ENCODE measurements at regions not wholly inside any gene's neighbourhood (a gene's known extent, or its start where the extent isn't known, plus 50 kb on each side); places are given as distances from the start of the nearest gene placed in this dataset.
"Not testable (repeated sequence)": the region's sequence is repeated elsewhere in the genome, so short reads cannot be mapped to it uniquely, and the experiment has no call there.

GRCh38 chr2:91588782-91589223 is 2897.3 kb downstream of the RPIA start:
- not testable (repeated sequence) for H3K9me3 ChIP-seq; H3K36me3 ChIP-seq; H3K27ac ChIP-seq; H3K4me1 ChIP-seq (ENCODE audit: control insufficient read depth in 1 of 2, low read depth in 2 of 2); H3K4me3 ChIP-seq; DNase-seq (ENCODE audit: low spot score); H3K27me3 ChIP-seq (replicated peaks; ENCODE audit: insufficient read depth); ATAC-seq (ENCODE audit: insufficient number of reproducible peaks, low FRiP score, low read depth)

- not testable (repeated sequence) for H3K4me1 ChIP-seq (ENCODE audit: control insufficient read depth in 1 of 2, low read depth in 2 of 2); H3K4me3 ChIP-seq; H3K27me3 ChIP-seq (replicated peaks; ENCODE audit: insufficient read depth); H3K27ac ChIP-seq; H3K36me3 ChIP-seq; H3K9me3 ChIP-seq; DNase-seq (ENCODE audit: low spot score); ATAC-seq (ENCODE audit: insufficient number of reproducible peaks, low FRiP score, low read depth)
These were observed 2898.2 kb downstream of the RPIA start for GRCh38 chr2:91589454-91590328.

- not testable (repeated sequence) for H3K9me3 ChIP-seq; H3K27me3 ChIP-seq (replicated peaks; ENCODE audit: insufficient read depth); DNase-seq (ENCODE audit: low spot score); H3K4me3 ChIP-seq; ATAC-seq (ENCODE audit: insufficient number of reproducible peaks, low FRiP score, low read depth); H3K27ac ChIP-seq; H3K36me3 ChIP-seq; H3K4me1 ChIP-seq (ENCODE audit: control insufficient read depth in 1 of 2, low read depth in 2 of 2)
These were observed 2898.9 kb downstream of the RPIA start for GRCh38 chr2:91590381-91590780.

DNA sequence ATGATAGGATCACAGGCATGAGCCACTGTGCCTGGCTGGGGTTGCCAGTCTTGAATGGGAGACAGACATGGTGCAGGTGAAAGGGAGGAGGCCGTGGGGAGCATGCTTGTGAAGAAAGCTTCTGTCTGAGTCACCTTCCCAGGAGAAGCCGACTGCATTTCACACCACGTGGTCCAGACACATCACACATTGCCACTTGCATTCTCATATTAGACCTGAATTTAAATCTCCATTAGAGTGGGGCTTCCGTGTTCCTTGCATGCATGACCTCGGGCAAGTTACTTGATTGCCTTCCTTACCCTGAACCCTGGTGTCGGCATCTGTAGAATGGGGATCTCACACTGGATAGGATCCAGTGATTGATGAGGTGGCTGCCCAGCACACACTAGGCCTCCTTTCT is 2899.6 kb downstream of the RPIA start:
- not testable (repeated sequence) for H3K4me1 ChIP-seq (ENCODE audit: control insufficient read depth in 1 of 2, low read depth in 2 of 2); H3K27me3 ChIP-seq (replicated peaks; ENCODE audit: insufficient read depth); H3K36me3 ChIP-seq; H3K9me3 ChIP-seq; ATAC-seq (ENCODE audit: insufficient number of reproducible peaks, low FRiP score, low read depth); H3K4me3 ChIP-seq; H3K27ac ChIP-seq; DNase-seq (ENCODE audit: low spot score)

- not testable (repeated sequence) for H3K9me3 ChIP-seq; H3K36me3 ChIP-seq; H3K4me1 ChIP-seq (ENCODE audit: control insufficient read depth in 1 of 2, low read depth in 2 of 2); H3K4me3 ChIP-seq; H3K27me3 ChIP-seq (replicated peaks; ENCODE audit: insufficient read depth); DNase-seq (ENCODE audit: low spot score); H3K27ac ChIP-seq; ATAC-seq (ENCODE audit: insufficient number of reproducible peaks, low FRiP score, low read depth)
These were observed 2906.0 kb downstream of the RPIA start for GRCh38 chr2:91597436-91597835.

GRCh38 chr2:91598519-91598918 is 2907.0 kb downstream of the RPIA start:
- H3K4me3 ChIP-seq; H3K9me3 ChIP-seq; H3K27me3 ChIP-seq (replicated peaks; ENCODE audit: insufficient read depth); H3K27ac ChIP-seq; DNase-seq (ENCODE audit: low spot score); H3K36me3 ChIP-seq; H3K4me1 ChIP-seq (ENCODE audit: control insufficient read depth in 1 of 2, low read depth in 2 of 2); ATAC-seq (ENCODE audit: insufficient number of reproducible peaks, low FRiP score, low read depth): not testable (repeated sequence)

DNA sequence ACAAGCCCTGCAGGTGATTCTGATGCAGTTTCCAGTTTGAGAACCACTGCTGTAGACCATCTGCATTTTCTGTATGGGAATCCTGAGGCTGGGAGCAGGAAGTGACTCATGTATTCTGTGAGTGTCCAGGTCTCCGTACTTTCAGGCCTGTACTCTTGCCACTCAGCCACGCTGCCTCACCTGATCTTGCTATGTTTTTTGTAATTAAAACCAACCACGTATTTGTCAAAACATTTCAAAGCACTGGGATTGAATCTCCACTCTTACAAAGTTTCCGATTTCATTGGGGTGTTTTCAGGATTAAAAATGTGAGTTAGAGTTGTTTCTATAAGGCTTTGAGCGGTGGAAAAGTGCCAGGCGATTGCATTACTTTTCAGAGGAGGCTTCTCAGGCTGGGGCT is 2907.5 kb downstream of the RPIA start:
- not testable (repeated sequence) for ATAC-seq (ENCODE audit: insufficient number of reproducible peaks, low FRiP score, low read depth); H3K4me1 ChIP-seq (ENCODE audit: control insufficient read depth in 1 of 2, low read depth in 2 of 2); H3K36me3 ChIP-seq; DNase-seq (ENCODE audit: low spot score); H3K4me3 ChIP-seq; H3K27me3 ChIP-seq (replicated peaks; ENCODE audit: insufficient read depth); H3K27ac ChIP-seq; H3K9me3 ChIP-seq

DNA sequence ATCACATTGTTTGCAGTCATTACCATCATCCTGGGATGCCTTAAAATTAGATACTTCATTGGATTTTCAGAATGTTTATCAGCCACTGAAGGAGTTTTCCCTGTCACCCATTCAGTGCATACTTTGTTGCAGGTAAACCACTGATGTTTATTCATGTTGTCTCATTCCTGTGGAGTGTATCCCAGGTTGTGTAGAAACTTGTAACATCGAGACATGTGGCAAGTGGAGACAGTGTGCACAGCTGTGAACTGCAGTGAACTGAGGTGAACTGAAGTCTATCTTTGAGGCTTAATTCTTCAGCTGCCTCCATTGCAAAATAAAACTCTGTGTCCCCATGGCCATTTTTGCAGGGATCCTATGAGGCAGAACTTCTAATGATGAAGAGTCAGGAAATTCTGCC is 2911.4 kb downstream of the RPIA start:
- H3K27me3 ChIP-seq (replicated peaks; ENCODE audit: insufficient read depth); ATAC-seq (ENCODE audit: insufficient number of reproducible peaks, low FRiP score, low read depth); H3K4me1 ChIP-seq (ENCODE audit: control insufficient read depth in 1 of 2, low read depth in 2 of 2); DNase-seq (ENCODE audit: low spot score); H3K9me3 ChIP-seq; H3K36me3 ChIP-seq; H3K4me3 ChIP-seq; H3K27ac ChIP-seq: not testable (repeated sequence)

DNA sequence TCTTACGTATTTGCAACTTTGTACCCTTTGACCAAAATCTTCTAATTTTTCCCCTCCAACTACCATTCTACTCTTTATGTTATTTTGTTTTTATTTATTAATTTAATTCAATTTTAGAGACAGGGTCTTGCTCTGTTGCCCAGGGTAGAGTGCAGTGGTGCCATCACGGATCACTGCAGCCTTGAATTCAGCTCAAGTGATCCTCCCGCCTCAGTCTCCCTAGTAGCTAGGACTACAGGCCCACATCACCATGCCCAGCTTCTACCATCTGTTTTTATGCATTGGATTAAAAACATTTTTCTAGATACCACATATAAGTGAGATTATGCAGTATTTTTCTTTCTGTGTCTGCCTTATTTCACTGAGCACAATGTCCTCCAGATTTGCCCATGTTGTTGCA is 2912.5 kb downstream of the RPIA start:
- H3K36me3 ChIP-seq; H3K27ac ChIP-seq; H3K4me1 ChIP-seq (ENCODE audit: control insufficient read depth in 1 of 2, low read depth in 2 of 2); H3K4me3 ChIP-seq; H3K27me3 ChIP-seq (replicated peaks; ENCODE audit: insufficient read depth); ATAC-seq (ENCODE audit: insufficient number of reproducible peaks, low FRiP score, low read depth); DNase-seq (ENCODE audit: low spot score); H3K9me3 ChIP-seq: not testable (repeated sequence)

- not testable (repeated sequence) for H3K4me1 ChIP-seq (ENCODE audit: control insufficient read depth in 1 of 2, low read depth in 2 of 2); H3K27ac ChIP-seq; H3K36me3 ChIP-seq; H3K27me3 ChIP-seq (replicated peaks; ENCODE audit: insufficient read depth); DNase-seq (ENCODE audit: low spot score); ATAC-seq (ENCODE audit: insufficient number of reproducible peaks, low FRiP score, low read depth); H3K9me3 ChIP-seq; H3K4me3 ChIP-seq
These were observed 2913.2 kb downstream of the RPIA start for GRCh38 chr2:91604629-91605028.

GRCh38 chr2:91623739-91624138 is 2932.3 kb downstream of the RPIA start:
- H3K4me1 ChIP-seq (ENCODE audit: control insufficient read depth in 1 of 2, low read depth in 2 of 2); H3K4me3 ChIP-seq; H3K9me3 ChIP-seq; ATAC-seq (ENCODE audit: insufficient number of reproducible peaks, low FRiP score, low read depth); H3K27me3 ChIP-seq (replicated peaks; ENCODE audit: insufficient read depth); H3K36me3 ChIP-seq; H3K27ac ChIP-seq; DNase-seq (ENCODE audit: low spot score): not testable (repeated sequence)

- H3K9me3 ChIP-seq; DNase-seq (ENCODE audit: low spot score); ATAC-seq (ENCODE audit: insufficient number of reproducible peaks, low FRiP score, low read depth); H3K27ac ChIP-seq; H3K4me1 ChIP-seq (ENCODE audit: control insufficient read depth in 1 of 2, low read depth in 2 of 2); H3K27me3 ChIP-seq (replicated peaks; ENCODE audit: insufficient read depth); H3K4me3 ChIP-seq; H3K36me3 ChIP-seq: not testable (repeated sequence)
These were observed 2937.0 kb downstream of the RPIA start for GRCh38 chr2:91628471-91628870.

DNA sequence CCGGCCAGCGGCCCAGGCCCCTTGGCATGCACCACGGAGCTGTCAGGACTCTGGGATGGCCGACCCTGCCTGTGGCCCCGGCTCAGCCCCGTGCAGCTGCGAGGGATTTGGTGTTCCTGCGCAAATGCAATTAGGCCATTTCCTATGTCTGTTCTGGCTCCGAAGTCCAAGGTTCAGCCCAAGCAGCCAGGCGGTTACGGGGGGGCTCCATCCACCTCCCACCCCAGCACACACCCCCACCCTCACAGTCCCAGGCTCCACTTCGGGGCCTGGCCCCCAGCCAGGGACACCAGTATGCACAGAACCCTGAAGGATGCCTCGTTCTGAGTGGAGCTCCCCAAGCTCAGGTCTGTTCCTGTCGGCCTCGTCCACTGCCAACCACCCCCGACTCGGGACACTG is 2965.7 kb downstream of the RPIA start:
- ATAC-seq (ENCODE audit: insufficient number of reproducible peaks, low FRiP score, low read depth); H3K4me3 ChIP-seq; H3K9me3 ChIP-seq; DNase-seq (ENCODE audit: low spot score); H3K4me1 ChIP-seq (ENCODE audit: control insufficient read depth in 1 of 2, low read depth in 2 of 2); H3K36me3 ChIP-seq; H3K27me3 ChIP-seq (replicated peaks; ENCODE audit: insufficient read depth); H3K27ac ChIP-seq: not testable (repeated sequence)
